Upper lobe of left lung (tissue), 4 donors: ENCODE measurements at regions not wholly inside any gene's neighbourhood (a gene's known extent, or its start where the extent isn't known, plus 50 kb on each side); places are given as distances from the start of the nearest gene placed in this dataset.

Source experiments
- CTCF ChIP-seq, 6 experiments: fragments of 450-650 bp in 4 of 6; fragments of 200-600 bp in 2 of 6; sonication (generic) in 2 of 6; IDR thresholded peaks; one replicate each; pipeline ENCODE4 v1.5.1; 2016 to 2019; ENCODE audit warnings: antibody characterized with exemption in 6 of 6
- EP300 ChIP-seq, 4 donors: sonication (generic); formaldehyde crosslinking; IDR thresholded peaks; one replicate each; pipeline ENCODE4 v1.5.1; 2017; ENCODE audit warnings: antibody characterized with exemption in 4 of 4, control low read depth in 2 of 4
- POLR2A ChIP-seq, 4 donors: fragments of 450-650 bp; IDR thresholded peaks; one replicate each; pipeline ENCODE4 v1.5.1; 2016 to 2017; ENCODE audit warnings: antibody characterized with exemption in 4 of 4, mild to moderate bottlenecking in 2 of 4

- no peak for TF ChIP-seq CTCF (IDR thresholded peaks at IDR 0.05)
- no peak for TF ChIP-seq POLR2A (IDR thresholded peaks at IDR 0.05)
- no peak for TF ChIP-seq EP300 (IDR thresholded peaks at IDR 0.05)
Measured at GRCh38 chr10:89894051-89894450, 192.7 kb downstream of the KIF20B start.
